Endothelial cell of umbilical vein (primary cell): ENCODE measurements at regions not wholly inside any gene's neighbourhood (a gene's known extent, or its start where the extent isn't known, plus 50 kb on each side); places are given as distances from the start of the nearest gene placed in this dataset.

ENCODE experiments used
- BruUV-seq: library from RNA; stranded (reverse); fragments of 400-500 nt; replicated peaks from 2 replicates; lab custom pipeline; 2021; lab: Mats Ljungman, UMichigan
- CTCF ChIA-PET: fragments of 300-600, 350-600 bp; sonication (Branson Sonifier 250); formaldehyde crosslinking; loops from one replicate; lab custom pipeline; 2021; ENCODE audit warnings: antibody characterized with exemption, inconsistent platforms; lab: Charles Lee
- POLR2A ChIA-PET: fragments of 300-600, 350-600 bp; sonication (Branson Sonifier 250); formaldehyde crosslinking; loops from one replicate; lab custom pipeline; 2021; ENCODE audit warnings: antibody characterized with exemption, inconsistent platforms; lab: Charles Lee
- DNase-seq: peaks from one replicate; pipeline ENCODE4 v3.0.0-alpha.2; 2011; ENCODE audit warnings: low read depth, low spot score
- FAIRE-seq: peaks from 2 replicates; lab custom pipeline; 2011; peaks lifted over from hg19 to GRCh38; lab: Jason Lieb, UNC
- H2AFZ ChIP-seq: 2 replicates; pipeline ENCODE4 v1.6.0; 2012; ENCODE audit warnings: low read depth, low read length, control low read depth, inconsistent platforms
- H3K27ac ChIP-seq: 2 replicates; pipeline ENCODE4 v1.5.1; 2011; ENCODE audit warnings: low read depth, mild to moderate bottlenecking, control low read depth, low read length, moderate library complexity; ENCODE audit not compliant: insufficient read depth
- H3K27me3 ChIP-seq, 2 experiments: 2 replicates each; pipeline versions ENCODE4 v1.6.0 to v1.6.1; 2011; ENCODE audit warnings: low read length in 2 of 2, mixed read lengths in 1 of 2; ENCODE audit not compliant: control insufficient read depth in 2 of 2, insufficient read depth in 2 of 2
- H3K36me3 ChIP-seq, 2 experiments: 2 replicates in 1 of 2; 3 replicates in 1 of 2; pipeline ENCODE4 v1.5.1; 2011; ENCODE audit warnings: low read length in 2 of 2, mild to moderate bottlenecking in 1 of 2, moderate library complexity in 1 of 2; ENCODE audit not compliant: control insufficient read depth in 2 of 2, insufficient read depth in 2 of 2; ENCODE audit errors: extremely low read depth in 1 of 2
- H3K4me1 ChIP-seq: 3 replicates; pipeline ENCODE4 v1.5.1; 2011; ENCODE audit warnings: mild to moderate bottlenecking, low read length; ENCODE audit not compliant: control insufficient read depth, insufficient read depth; ENCODE audit errors: extremely low read depth
- H3K4me2 ChIP-seq: 2 replicates; pipeline ENCODE4 v1.6.1; 2011; ENCODE audit warnings: low read length, control low read depth, mixed read lengths; ENCODE audit not compliant: insufficient read depth
- H3K4me3 ChIP-seq, 3 experiments: fragments of 200-600 bp in 1 of 3; sonication (generic), shearing (Covaris generic) in 1 of 3; replicated peaks in 1 of 3; 2 replicates each; pipeline ENCODE4 v1.5.1; 2011 to 2016; ENCODE audit warnings: control low read depth in 3 of 3, low read length in 3 of 3, mild to moderate bottlenecking in 2 of 3, inconsistent platforms in 1 of 3, low read depth in 1 of 3, moderate library complexity in 1 of 3; ENCODE audit not compliant: insufficient read depth in 1 of 3
- H3K79me2 ChIP-seq: 2 replicates; pipeline ENCODE4 v1.6.0; 2012; ENCODE audit warnings: low read length, inconsistent platforms; ENCODE audit not compliant: control insufficient read depth, insufficient read depth
- H3K9ac ChIP-seq: replicated peaks from 2 replicates; pipeline ENCODE3; 2011; ENCODE audit warnings: low read length, control low read depth; ENCODE audit not compliant: insufficient read depth; ENCODE audit errors: extremely low read depth
- H3K9me1 ChIP-seq: replicated peaks from 3 replicates; pipeline ENCODE4 v1.6.0; 2011; ENCODE audit warnings: mild to moderate bottlenecking, low read length; ENCODE audit not compliant: control insufficient read depth, insufficient read depth; ENCODE audit errors: extremely low read depth
- H3K9me3 ChIP-seq: replicated peaks from 2 replicates; pipeline ENCODE4 v1.5.1; 2012; ENCODE audit warnings: low read length, inconsistent platforms; ENCODE audit not compliant: control insufficient read depth, insufficient read depth
- H4K20me1 ChIP-seq: replicated peaks from 2 replicates; pipeline ENCODE3; 2011; ENCODE audit warnings: mild to moderate bottlenecking, low read length; ENCODE audit not compliant: control insufficient read depth, insufficient read depth; ENCODE audit errors: extremely low read depth
- EZH2 ChIP-seq: IDR thresholded peaks from 2 replicates; pipeline ENCODE4 v1.6.1; 2012; ENCODE audit warnings: borderline replicate concordance, low read depth, mild to moderate bottlenecking, moderate library complexity, low read length, inconsistent platforms; ENCODE audit not compliant: severe bottlenecking
- FOS ChIP-seq: IDR thresholded peaks from 2 replicates; pipeline ENCODE4 v1.6.1; 2011; ENCODE audit warnings: mild to moderate bottlenecking, low read length, moderate library complexity, borderline replicate concordance; ENCODE audit not compliant: insufficient read depth
- GATA2 ChIP-seq: IDR thresholded peaks from 2 replicates; pipeline ENCODE4 v1.7.0; 2011; ENCODE audit warnings: low read depth, mild to moderate bottlenecking, moderate library complexity, mixed read lengths, low read length; ENCODE audit not compliant: insufficient read length, insufficient read depth
- JUN ChIP-seq: IDR thresholded peaks from 2 replicates; pipeline ENCODE4 v1.6.1; 2011; ENCODE audit warnings: borderline replicate concordance, low read depth; ENCODE audit not compliant: insufficient read length, insufficient read depth
- MAX ChIP-seq: IDR thresholded peaks from 2 replicates; pipeline ENCODE4 v1.6.1; 2011; ENCODE audit not compliant: insufficient read depth, insufficient read length
- MYC ChIP-seq: IDR thresholded peaks from one replicate; pipeline ENCODE4 v1.6.1; 2011; ENCODE audit warnings: mild to moderate bottlenecking, low read depth, low read length
- POLR2A ChIP-seq: IDR thresholded peaks from 2 replicates; pipeline ENCODE4 v1.6.1; 2012; ENCODE audit warnings: low read depth, mild to moderate bottlenecking, control low read depth, low read length
- POLR2AphosphoS5 ChIP-seq: IDR thresholded peaks from 2 replicates; pipeline ENCODE4 v1.6.1; 2012; ENCODE audit warnings: low read depth, mild to moderate bottlenecking, control low read depth, low read length, moderate library complexity; ENCODE audit not compliant: insufficient read depth
- dilution Hi-C: fragments of 300-500 bp; cut with MboI; formaldehyde crosslinking; loops from one replicate; pipeline ENCODE4 v1.15.0; 2019; ENCODE audit warnings: low sequenced_read_pairs; ENCODE audit not compliant: extremely low pct_ligation_motif_present
- intact Hi-C: fragments of 100-400 bp; cut with micrococcal nuclease; formaldehyde crosslinking; loops from one replicate; pipeline ENCODE4 v1.10.0; 2022
- TF ChIP-seq, protein P1 (sequence below), 2 donors: IDR thresholded peaks; 1 replicate in 1 of 2; 2 replicates in 1 of 2; pipeline ENCODE4 v1.5.1; 2011; ENCODE audit warnings: low read length in 2 of 2, mild to moderate bottlenecking in 2 of 2, moderate library complexity in 2 of 2, control low read depth in 1 of 2, inconsistent platforms in 1 of 2, low read depth in 1 of 2; ENCODE audit not compliant: insufficient read depth in 1 of 2; ENCODE audit errors: extremely low read depth in 1 of 2

DNA sequence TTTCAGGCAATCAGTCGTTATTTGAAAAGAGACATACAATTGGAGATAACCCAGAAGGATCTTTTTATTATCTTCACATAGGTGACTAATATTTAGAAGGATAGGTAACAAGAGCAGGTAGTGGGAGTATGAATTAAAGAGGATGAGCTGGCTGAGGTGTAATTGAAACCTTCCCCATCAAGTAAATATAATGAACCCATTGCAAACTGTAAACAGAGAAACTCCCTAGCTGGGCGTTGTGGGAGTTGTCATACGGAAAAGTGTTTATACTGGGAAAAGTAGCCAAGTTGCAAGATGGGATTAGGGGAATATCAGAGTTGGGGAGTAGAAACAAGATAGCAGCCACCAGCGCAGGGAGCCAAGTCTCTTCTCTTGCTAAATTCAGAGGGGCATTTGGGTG lies 448.4 kb downstream of the COG6 start:
- H3K9me1 ChIP-seq = no peaks in the 10 kb centered on the region
- H3K27ac ChIP-seq = no peak overlapping the region
- ChIA-PET CTCF (no interaction called here), POLR2A (no interaction called here)
- intact Hi-C loops (no loop called here), dilution Hi-C loops (no loop called here)
- no peaks in the 10 kb centered on the region for H3K36me3 ChIP-seq
- H3K27me3 ChIP-seq = no peaks in the 10 kb centered on the region
- no peak overlapping the region for H3K4me2 ChIP-seq
- H3K79me2 ChIP-seq = no peaks in the 10 kb centered on the region
- DNase-seq (no peak), FAIRE-seq (no peak)
- H3K4me3 ChIP-seq = no peak overlapping the region
- H3K4me1 ChIP-seq = no peaks in the 10 kb centered on the region
- H3K9ac ChIP-seq = no peak overlapping the region
- BruUV-seq = no TSS peak
- H4K20me1 ChIP-seq = no peaks in the 10 kb centered on the region
- no peaks in the 10 kb centered on the region for H3K9me3 ChIP-seq
- no peak overlapping the region for H2AFZ ChIP-seq
- no peak for TF ChIP-seq MAX
- TF ChIP-seq FOS = no peak
- no peak for TF ChIP-seq POLR2A
- no peak for TF ChIP-seq JUN
- TF ChIP-seq POLR2AphosphoS5 = no peak
- no peak for TF ChIP-seq EZH2
- TF ChIP-seq MYC = no peak
- TF ChIP-seq GATA2 = no peak
- TF ChIP-seq, protein P1, sequence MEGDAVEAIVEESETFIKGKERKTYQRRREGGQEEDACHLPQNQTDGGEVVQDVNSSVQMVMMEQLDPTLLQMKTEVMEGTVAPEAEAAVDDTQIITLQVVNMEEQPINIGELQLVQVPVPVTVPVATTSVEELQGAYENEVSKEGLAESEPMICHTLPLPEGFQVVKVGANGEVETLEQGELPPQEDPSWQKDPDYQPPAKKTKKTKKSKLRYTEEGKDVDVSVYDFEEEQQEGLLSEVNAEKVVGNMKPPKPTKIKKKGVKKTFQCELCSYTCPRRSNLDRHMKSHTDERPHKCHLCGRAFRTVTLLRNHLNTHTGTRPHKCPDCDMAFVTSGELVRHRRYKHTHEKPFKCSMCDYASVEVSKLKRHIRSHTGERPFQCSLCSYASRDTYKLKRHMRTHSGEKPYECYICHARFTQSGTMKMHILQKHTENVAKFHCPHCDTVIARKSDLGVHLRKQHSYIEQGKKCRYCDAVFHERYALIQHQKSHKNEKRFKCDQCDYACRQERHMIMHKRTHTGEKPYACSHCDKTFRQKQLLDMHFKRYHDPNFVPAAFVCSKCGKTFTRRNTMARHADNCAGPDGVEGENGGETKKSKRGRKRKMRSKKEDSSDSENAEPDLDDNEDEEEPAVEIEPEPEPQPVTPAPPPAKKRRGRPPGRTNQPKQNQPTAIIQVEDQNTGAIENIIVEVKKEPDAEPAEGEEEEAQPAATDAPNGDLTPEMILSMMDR (IDR thresholded peaks at IDR 0.05; ENCODE audit: extremely low read depth in 1 of 2, insufficient read depth in 1 of 2, low read depth in 1 of 2, low read length in 2 of 2) = no peak
